ENCODE measurements at regions not wholly inside any gene's neighbourhood (a gene's known extent, or its start where the extent isn't known, plus 50 kb on each side); places are given as distances from the start of the nearest gene placed in this dataset.

- no peak for DNase-seq
- Histone ChIP-seq H3K27ac (ENCODE audit: low read depth in 1 of 2, low read length in 1 of 2) (no peak overlapping the region), H3K36me3 (ENCODE audit: control insufficient read depth in 4 of 4, insufficient read depth in 4 of 4, low read length in 4 of 4) (no peaks in the 10 kb centered on the region), H3K9ac (ENCODE audit: insufficient read depth in 1 of 2, low read length in 2 of 2) (no peak overlapping the region), H3K27me3 (ENCODE audit: control insufficient read depth in 3 of 3, insufficient read depth in 3 of 3, low read length in 2 of 3) (no peaks in the 10 kb centered on the region), H3K4me3 (no peak overlapping the region), H3K9me3 (ENCODE audit: control insufficient read depth in 4 of 4, insufficient read depth in 3 of 4, low read length in 3 of 4) (peaks cover 0 to 2% (median 0%) of the 10 kb centered on the region in 4 donors), H3K4me1 (ENCODE audit: control insufficient read depth in 5 of 5, insufficient read depth in 5 of 5, low read length in 5 of 5) (peaks cover 0 to 45% (median 15%) of the 10 kb centered on the region in 5 donors)
- TF ChIP-seq, protein P1, sequence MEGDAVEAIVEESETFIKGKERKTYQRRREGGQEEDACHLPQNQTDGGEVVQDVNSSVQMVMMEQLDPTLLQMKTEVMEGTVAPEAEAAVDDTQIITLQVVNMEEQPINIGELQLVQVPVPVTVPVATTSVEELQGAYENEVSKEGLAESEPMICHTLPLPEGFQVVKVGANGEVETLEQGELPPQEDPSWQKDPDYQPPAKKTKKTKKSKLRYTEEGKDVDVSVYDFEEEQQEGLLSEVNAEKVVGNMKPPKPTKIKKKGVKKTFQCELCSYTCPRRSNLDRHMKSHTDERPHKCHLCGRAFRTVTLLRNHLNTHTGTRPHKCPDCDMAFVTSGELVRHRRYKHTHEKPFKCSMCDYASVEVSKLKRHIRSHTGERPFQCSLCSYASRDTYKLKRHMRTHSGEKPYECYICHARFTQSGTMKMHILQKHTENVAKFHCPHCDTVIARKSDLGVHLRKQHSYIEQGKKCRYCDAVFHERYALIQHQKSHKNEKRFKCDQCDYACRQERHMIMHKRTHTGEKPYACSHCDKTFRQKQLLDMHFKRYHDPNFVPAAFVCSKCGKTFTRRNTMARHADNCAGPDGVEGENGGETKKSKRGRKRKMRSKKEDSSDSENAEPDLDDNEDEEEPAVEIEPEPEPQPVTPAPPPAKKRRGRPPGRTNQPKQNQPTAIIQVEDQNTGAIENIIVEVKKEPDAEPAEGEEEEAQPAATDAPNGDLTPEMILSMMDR (IDR thresholded peaks at IDR 0.05; ENCODE audit: control extremely low read depth, extremely low read depth) = no peak
- ATAC-seq (ENCODE audit: insufficient read depth, low FRiP score) = no peak
- 84 to 87% methylated on average over 2 of the region's 2 CpGs for WGBS, 2 donors
Measured at GRCh38 chr13:44120043-44120442, 240.3 kb downstream of the LACC1 start.

DNA sequence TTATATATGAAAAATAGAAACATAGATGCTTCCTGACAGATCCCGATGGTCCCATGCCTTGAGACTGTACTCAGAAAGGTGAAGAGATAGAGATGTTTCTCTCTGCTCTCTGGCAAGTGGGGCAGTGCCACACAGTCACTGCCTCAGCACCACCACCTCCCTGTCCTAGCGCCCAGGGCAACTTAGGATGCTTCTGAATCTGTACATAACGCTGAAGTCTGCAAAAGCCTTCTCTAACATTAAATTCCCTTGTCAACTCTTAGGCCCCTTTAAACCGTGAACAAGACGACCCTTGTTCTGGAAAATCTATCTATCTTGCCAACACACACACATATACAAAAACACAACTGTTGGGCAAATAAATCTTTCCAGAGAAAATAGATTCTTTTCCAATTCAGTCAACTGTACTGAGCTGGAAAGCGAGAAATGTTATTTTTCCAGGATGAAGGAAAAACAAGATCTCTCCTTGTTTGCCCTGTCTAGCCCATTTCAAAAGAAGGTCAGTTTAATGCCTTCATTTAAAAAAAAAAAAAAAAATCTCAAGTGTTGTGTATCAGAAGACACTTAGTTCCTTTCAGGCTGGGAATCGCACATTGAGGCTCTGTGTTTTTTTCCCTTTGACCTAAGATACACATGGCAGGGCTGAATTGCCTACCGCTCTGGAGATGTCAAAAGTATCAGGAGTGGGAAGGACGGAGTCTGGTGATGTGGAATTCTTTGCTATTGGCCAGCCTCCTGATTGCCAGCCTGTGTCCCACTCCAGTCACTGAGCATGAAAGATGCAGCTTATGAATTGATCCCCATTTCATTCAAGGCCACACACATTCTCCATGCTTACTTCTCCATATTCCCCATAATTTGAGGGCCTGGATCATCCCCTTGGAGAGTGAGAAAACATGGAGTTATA is 241.4 kb downstream of the LACC1 start:
- H3K27me3 ChIP-seq (ENCODE audit: control insufficient read depth in 3 of 3, insufficient read depth in 3 of 3, low read length in 2 of 3) = no peaks in the 10 kb centered on the region
- 89% methylated on average over 9 of the region's 9 CpGs for WGBS, 2 donors
- ATAC-seq (ENCODE audit: insufficient read depth, low FRiP score) (no peak), DNase-seq (no peak)
- H3K4me3 ChIP-seq = no peak overlapping the region
- no peak overlapping the region for H3K27ac ChIP-seq (ENCODE audit: low read depth in 1 of 2, low read length in 1 of 2)
- H3K36me3 ChIP-seq (ENCODE audit: control insufficient read depth in 4 of 4, insufficient read depth in 4 of 4, low read length in 4 of 4) = no peaks in the 10 kb centered on the region
- peaks cover 0 to 45% (median 15%) of the 10 kb centered on the region in 5 donors for H3K4me1 ChIP-seq (ENCODE audit: control insufficient read depth in 5 of 5, insufficient read depth in 5 of 5, low read length in 5 of 5)
- peaks cover 0 to 2% (median 0%) of the 10 kb centered on the region in 4 donors for H3K9me3 ChIP-seq (ENCODE audit: control insufficient read depth in 4 of 4, insufficient read depth in 3 of 4, low read length in 3 of 4)
- TF ChIP-seq, protein P1 (IDR thresholded peaks at IDR 0.05; ENCODE audit: control extremely low read depth, extremely low read depth) = no peak
- no peak overlapping the region for H3K9ac ChIP-seq (ENCODE audit: insufficient read depth in 1 of 2, low read length in 2 of 2)

DNA sequence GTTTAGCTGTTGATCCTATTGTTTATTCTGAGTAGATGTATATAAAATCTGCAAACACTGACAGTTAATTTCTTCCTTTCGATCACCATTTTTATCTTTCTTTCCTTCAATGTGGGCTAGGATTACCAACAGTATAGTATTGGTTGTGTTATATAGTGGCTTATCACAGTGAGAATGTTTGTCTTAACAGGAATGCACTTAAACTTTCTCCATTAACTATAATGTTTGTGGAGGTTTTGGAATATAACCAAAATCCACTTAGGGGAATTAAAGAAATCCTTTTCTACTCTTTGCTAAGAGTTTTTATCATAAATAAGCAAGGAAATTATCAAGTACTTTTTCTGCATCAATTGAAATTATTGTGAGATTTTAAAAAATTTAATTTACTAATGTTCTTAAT is 244.6 kb downstream of the LACC1 start:
- H3K9ac ChIP-seq (ENCODE audit: insufficient read depth in 1 of 2, low read length in 2 of 2) = no peak overlapping the region
- DNase-seq (peak in 2 of 3 donors; percentile 58), ATAC-seq (ENCODE audit: insufficient read depth, low FRiP score) (no peak)
- no peak overlapping the region for H3K4me3 ChIP-seq
- no peaks in the 10 kb centered on the region for H3K36me3 ChIP-seq (ENCODE audit: control insufficient read depth in 4 of 4, insufficient read depth in 4 of 4, low read length in 4 of 4)
- peaks cover 0 to 36% (median 0%) of the 10 kb centered on the region in 5 donors for H3K4me1 ChIP-seq (ENCODE audit: control insufficient read depth in 5 of 5, insufficient read depth in 5 of 5, low read length in 5 of 5)
- 72 to 97% methylated on average over 1 of the region's 1 CpG for WGBS, 2 donors
- H3K27me3 ChIP-seq (ENCODE audit: control insufficient read depth in 3 of 3, insufficient read depth in 3 of 3, low read length in 2 of 3) = no peaks in the 10 kb centered on the region
- H3K27ac ChIP-seq (ENCODE audit: low read depth in 1 of 2, low read length in 1 of 2) = no peak overlapping the region
- peaks cover 0 to 2% (median 0%) of the 10 kb centered on the region in 4 donors for H3K9me3 ChIP-seq (ENCODE audit: control insufficient read depth in 4 of 4, insufficient read depth in 3 of 4, low read length in 3 of 4)
- TF ChIP-seq, protein P1 (IDR thresholded peaks at IDR 0.05; ENCODE audit: control extremely low read depth, extremely low read depth) = no peak
